DMS53 treated with DMSO at 0.1 percent for 48 hours (cell line): ENCODE measurements at regions not wholly inside any gene's neighbourhood (a gene's known extent, or its start where the extent isn't known, plus 50 kb on each side); places are given as distances from the start of the nearest gene placed in this dataset.
"Not testable (repeated sequence)": the region's sequence is repeated elsewhere in the genome, so short reads cannot be mapped to it uniquely, and the experiment has no call there.

Source experiments
- DNase-seq: peaks from one replicate; lab custom pipeline; 2025; ENCODE audit not compliant: unreplicated experiment; lab: John Stamatoyannopoulos, UW

DNA sequence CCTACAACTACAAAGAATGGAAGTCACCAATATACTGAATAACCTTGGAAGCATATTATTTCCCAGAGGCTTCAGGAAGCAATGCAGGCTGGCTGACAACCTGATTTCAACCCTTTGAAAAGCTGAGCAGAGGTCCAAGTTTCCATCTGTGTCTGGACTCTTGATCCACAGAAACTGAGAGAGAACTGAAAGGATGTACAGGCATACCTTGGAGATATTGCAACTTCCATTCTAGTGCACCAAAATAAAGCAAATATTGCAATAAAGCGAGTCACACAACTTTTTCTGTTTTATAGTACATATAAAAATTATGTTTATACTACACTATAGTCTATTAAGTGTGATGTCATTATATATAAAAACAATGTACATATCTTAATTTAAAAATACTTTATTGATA lies 85.3 kb downstream of the TYW3 start:
- DNase-seq = no peak

DNA sequence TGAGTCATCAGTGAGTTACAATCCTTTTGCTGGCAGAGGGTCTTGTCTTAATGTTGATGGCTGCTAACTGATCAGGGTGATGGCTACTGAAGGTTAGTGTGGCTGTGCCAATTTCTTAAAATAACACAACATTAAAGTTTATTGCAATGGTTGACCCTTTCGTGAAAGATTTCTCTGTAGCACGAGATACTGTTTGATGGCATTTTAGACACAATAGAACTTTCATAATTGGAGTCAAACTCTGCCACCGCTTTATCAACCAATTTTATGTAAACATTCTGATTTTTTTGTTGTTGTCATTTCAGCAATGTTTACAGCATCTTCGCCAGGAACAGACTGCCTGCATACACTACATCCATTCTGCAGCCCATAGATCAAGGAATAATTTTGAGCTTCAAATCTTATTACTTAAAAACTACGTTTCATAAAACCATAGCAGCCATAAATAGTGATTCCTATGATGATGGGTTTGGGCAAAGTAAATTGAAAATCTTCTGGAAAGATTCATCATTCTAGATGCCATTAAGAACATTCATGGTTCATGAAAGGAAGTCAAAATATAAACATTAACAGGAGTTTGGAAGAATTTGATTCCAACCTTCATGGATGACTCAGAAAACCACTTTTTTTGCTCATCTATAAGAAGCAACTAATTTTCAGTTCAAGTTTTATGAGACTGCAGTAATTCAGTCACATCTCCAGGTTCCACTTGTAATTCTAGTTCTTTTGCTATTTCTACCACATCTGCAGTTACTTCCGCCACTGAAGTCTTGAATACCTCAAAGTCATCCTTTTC lies 85.9 kb downstream of the TYW3 start:
- DNase-seq = no peak

DNA sequence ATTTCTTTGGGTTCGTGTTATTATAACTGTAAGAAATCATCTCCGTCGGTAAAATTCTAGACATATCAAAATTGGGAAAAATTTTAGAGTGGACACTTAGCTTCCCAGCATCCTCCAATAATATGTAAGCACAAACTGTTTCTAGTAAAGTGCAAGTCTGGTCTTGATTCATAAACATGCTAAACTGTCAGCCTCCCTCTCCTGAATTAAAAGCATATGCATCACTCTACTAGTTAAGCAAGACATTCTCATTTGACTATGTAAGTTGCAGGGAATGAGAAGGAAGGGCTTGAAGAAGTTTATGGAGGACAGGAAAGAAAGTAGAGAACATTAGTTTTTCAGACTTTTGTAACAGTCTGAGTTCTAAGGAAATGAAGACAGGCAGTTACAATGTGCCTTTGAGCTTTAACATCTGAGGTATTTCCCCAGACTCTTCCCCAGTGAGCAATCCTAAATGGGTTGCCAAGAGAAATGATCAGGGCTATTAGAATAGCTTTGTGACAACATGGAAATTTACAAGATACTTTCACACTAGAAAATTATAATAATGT lies 90.0 kb downstream of the TYW3 start:
- DNase-seq = no peak

DNA sequence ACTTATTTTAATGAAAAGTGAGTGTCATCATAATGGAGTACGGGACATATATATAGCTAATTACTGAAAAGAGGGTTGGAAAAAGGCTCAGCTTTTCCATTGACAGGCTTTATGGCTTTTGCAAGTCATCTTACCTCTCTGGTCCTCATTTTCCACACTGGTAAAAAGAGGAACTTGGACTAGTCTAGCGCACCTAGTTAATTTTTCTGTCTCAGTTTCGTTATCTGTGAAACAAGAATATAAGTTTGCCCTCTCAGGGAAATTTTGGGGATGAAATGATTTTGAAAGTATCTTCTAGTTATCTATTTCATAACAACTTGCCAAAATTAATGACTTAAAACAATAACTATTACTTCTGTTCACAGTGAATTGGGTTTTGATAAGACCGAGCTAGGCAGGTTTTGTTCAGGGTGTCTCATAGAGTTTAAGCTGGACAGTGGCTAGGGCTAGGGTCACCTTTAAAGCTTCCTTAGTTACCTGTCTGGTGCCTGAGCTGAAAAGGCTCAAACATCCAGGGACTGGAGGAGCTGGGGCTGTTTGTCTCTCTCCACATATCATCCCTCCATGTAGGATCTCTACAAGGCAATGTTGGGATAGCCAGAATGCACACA lies 91.7 kb downstream of the TYW3 start:
- DNase-seq = no peak

DNA sequence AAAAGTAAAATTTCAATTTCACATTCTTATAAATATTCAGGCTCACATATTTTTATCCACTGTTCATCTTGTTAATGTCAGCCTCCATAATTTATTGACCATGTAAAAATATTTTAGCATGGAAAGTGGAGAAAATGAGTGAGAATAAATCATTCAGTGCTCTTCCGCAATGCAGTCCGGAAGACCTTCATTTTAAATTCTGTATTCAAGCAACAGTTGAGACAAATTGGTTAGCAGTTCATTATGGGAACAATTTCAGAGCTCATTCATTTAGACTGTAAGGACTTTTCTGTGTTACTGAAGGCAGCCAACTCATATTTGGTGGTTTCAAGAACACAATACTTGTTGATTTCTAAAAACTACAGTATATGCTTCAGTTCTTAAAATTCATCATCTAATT lies 97.8 kb downstream of the TYW3 start:
- no peak for DNase-seq

DNA sequence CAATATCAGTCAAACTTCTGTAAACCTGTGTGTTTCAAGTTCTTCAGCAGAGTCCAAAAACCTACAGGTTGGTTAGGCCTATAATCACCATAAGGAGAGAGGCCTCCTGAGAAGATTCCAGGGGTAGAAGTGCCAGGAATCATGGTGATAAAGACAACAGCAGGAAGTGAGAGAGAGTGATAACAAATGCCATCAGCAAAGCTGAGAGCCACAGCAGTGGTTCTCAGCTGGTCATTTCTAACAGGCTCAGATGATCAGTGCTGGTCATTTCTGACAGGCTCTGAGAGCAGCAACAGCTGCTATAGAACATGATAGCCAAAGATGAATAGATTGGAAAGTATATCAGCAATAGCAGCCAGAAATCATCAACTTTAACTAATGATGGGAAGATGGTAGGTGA lies 101.3 kb downstream of the TYW3 start:
- no peak for DNase-seq

DNA sequence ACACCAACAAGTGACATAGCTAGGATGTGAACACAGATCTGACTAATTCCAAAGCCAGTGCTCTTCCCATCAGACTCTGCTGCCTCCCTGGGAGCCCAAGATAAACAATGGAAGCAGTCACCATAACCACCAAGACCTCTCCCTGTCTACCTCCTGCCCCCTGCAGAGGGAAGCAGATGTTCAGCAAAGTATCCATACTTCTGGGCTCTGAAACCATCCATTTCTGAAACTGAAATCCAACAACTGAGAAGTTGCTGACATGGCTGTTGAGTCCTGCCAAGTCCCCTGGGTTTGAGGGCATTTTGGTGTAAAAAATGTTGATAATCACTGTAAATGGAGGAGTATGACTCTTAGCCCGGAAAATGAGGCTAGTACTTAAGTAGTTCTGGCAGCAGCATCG lies 102.1 kb downstream of the TYW3 start:
- no peak for DNase-seq

DNA sequence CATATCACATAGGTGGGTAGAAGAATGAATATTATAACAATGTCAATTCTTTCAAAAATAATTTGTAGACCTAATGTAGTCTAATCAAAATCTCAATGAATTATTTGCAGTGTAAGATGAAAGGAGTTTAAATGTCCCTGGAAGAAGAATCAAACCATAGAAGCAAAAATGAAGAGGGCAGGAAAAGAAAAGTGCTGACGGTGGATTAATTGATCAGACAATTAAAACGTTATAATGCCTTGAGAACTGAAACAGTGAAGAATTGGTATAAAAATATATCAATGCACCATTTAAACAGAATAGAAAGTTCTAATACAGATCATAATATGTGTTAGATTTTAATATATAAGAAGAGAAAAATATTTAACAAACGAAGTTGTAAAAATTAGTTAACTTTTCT lies 109.8 kb downstream of the TYW3 start:
- DNase-seq = no peak

DNA sequence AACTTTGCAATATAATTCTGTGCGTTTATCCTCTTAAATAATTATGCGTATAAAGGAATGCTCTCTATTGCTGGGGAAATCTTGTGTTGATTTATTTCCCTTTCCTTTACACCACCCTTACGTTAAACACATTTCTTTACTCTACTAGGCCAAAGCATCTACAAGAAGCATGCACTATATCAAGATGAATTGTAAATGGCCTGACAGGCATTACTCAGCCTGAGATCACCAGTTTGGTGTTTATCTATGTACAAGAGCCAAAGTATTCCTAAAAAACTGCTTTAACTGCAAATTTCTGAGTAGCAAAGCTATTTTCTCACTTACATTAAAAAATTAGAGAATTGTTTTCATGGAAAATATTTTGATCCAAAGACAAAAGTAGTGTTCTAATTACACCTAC lies 114.8 kb downstream of the TYW3 start:
- DNase-seq = no peak

DNA sequence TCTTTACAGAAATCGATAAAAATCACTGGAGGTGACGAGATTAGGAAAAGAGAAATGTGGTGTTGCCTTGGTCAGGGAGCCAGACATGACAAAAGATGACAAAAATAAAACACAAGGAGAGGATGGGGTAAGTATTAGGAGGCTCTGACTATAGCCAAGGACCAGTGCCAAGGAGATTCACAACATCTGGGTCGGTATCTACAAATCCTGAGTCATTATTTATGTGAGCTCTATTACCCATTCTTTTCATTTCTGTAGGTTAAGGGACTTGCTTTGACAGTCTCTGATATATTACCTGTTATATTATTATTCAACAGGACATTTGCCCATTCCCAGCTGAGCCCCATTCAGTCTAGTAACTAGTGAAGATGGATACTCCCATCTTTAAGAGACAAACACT lies 120.8 kb downstream of the TYW3 start:
- DNase-seq = no peak

DNA sequence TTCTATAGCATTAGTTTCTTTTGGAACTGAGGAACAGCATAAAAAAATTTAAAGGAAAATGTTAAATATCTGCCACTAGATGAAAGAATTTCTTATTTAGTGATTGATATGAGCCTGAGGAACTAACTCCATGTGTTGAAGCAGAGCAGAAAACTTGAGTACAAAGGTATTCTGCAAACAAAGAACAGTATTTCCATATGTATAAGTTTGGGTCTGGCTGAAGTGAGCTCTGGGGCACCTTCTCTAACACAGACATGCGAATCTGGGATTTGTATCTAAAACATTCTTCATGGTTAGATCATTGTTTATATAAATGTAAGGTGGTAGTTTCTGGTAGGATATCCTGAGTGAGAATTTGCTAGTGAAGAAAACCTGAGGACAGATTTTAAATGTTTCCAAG lies 123.2 kb downstream of the TYW3 start:
- no peak for DNase-seq

DNA sequence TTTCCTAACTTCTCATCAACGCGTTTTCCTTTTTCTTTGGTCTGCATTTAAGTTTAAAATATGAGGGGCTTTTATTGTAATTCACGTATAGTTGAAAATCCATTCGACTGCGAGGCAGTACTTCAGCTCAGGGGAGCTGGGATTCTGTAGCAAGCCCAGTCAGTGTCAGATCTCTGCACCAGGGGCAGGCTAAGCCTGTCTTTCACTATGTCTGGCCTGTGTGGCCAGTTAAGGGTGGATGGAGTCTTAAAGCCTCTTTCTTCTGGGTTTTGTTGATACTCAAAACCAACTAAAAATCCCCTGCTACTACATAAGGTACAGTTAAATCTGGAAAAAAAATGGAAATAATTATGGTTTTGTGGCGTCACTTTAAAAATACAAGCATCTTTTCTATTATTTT lies 124.7 kb downstream of the TYW3 start:
- no peak for DNase-seq

DNA sequence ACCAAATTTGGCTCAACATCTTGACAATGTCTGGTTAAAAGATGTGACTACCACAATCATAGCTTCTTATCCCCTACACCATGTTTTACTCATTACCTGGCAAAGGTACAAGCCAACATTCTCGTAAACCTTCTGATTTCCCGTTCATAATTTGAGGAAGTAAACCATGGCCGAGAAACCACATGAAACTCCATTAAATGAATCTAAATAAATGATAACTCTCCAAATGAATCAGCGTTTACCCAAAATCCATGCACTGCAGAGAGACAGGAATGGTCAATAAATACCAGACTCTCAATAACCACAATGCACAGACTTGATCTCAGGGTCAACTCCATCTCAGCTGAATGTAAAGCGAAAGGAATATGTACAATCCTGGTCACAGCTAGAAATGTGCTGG lies 125.2 kb downstream of the TYW3 start:
- DNase-seq = no peak

DNA sequence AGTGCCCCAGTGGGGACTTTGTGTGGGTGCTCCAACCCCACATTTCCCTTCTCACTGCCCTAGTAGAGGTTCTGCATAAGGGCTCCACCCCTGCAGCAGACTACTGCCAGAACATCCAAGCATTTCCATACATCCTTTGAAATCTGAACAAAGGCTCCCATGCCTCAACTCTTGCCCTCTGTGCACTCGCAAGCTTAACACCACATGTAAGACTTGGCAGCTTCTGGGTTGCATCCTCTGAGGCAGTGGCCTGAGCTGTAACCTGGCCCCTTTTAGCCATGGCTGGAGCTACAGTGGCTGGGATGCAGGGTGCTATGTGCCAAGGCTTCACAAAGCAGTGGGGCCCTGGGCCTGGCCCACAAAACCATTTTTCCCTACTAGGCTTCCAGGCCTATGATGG lies 128.9 kb downstream of the TYW3 start:
- DNase-seq = no peak

DNA sequence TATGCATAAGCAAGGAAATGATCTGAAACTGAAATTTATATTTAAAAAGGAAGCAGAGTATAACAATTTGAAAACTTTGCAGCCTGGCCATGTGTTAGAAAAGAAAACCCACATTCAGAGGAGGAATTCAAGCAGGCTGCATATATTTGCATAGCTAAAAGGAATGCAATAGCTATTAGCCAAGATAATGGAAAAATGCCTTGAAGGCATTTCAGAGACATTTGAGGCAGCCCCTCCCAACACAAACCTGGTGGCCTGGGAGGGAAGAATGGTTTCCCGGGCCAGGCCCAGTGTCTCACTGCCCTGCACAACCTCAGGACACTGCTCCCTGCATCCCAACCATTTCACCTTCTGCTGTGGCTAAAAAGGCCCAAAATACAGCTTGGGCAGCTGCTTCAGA lies 136.8 kb downstream of the TYW3 start:
- no peak for DNase-seq

DNA sequence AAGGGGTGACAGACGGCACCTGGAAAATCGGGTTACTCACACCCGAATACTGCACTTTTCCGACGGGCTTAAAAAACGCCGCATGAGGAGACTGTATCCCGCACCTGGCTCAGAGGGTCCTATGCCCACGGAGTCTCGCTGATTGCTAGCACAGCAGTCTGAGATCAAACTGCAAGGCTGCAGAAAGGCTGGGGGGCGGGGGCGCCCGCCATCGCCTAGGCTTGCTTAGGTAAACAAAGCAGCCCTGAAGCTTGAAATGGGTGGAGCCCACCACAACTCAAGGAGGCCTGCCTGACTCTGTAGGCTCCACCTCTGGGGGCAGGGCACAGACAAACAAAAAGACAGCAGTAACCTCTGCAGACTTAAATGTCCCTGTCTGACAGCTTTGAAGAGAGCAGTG lies 144.4 kb downstream of the TYW3 start:
- not testable (repeated sequence) for DNase-seq

DNA sequence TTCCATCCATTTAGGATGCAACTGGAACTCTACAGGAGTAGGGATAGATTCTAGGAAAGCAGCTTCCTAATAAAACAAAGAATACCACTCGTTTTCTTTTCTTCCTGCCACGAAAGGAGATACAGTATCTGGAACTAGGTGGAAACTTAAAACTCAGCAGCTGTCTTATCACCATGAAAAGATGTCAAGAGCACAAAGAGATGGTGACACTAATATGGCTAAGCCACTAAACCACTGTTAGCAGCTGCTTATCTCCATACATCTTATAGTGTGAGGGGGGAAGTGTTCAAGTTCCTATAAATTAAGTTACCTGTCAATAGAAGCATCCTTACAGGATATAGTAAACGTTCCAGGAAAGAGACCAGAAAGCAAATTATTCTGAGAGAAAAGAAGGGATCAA lies 162.5 kb downstream of the TYW3 start:
- no peak for DNase-seq

DNA sequence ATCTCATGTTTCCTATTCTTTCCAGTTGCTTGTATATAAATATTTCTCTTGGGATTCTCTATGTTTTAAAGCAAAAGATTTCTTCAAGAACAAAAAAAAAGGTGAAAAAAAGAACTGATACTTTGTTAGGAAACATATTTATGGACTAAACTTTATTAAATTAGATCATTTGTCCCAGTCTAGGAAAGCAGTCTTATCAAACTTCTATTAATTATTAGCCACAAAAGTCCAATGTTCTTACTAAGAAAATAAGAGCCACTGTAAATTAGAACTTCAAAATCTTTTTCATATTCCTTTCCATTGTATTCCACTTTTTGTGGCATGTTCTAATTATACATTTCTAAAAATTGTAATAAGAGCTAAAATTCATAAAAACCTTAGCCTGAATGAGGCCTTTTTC lies 175.2 kb downstream of the TYW3 start:
- DNase-seq = no peak

DNA sequence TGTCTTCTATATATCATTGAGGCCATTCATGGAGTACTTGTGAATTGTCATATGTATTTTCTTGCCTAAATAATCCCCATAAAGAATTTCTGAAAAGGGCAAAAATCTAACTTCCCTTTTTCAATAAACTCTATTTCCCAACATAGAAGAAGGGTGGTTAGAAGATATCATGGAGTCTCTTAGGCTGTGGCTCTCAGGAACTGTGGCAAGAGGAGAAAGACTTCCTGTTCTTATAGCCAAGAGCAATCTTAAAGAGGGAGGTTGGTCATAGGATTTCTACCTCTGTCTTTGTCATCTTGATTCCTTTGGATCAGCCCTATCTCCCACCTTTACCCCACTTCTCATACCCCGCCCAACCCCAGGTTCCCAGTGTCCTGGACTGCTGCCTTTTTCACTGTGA lies 175.8 kb downstream of the TYW3 start:
- no peak for DNase-seq

DNA sequence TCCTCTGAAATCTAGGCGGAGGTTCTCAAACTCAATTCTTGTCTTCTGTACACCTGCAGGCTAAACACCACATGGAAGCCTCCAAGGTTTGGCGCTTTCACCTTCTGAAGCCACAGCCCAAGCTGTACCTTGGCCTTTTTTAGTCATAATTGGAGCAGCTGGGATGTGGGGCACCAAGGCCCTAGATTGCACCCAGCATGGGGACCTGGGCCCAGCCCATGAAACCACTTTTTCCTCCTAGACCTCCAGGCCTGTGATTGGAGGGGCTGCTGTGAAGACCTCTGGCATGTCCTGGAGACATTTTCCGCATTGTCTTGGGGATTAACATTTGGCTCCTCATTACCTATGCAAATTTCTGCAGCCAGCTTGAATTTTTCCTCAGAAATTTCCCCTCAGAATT lies 181.0 kb downstream of the TYW3 start:
- no peak for DNase-seq

DNA sequence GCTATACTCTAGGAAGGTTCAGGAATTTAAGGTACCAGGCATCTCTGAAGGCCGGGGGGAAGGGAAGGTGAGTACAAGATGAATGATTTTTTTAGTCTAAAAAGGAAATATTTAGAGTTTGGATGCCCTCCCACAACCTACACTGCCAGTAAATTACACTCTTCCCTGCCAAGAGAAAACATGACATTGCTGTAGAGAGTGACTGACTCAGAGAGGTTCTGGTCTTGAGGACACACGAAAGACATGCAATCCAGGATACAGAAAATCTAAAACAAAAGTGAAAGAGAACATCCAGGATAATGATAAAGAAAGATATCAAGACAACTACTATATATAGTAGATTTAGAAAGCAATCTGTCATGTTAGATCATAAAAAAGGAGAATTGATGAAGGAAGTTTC lies 200.5 kb downstream of the TYW3 start:
- no peak for DNase-seq

DNA sequence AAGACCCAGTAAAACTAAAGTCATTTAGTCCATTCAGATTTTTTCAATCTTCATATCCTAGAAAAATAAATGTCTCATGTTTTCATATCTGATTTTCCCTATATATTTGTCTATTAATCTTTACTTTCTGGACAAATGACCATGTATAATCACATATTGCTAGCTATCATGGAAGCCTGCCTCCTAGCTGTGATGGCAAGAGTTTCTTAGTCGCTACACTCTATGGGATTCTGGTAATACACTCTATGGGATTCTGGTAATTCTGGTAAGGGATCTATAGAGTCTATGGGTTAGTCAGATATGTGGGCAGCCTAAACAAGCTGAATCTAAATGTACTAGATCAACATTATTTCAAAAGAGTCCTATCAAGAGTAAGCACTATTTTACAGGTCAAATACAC lies 198.7 kb upstream of the LHX8 start:
- no peak for DNase-seq

DNA sequence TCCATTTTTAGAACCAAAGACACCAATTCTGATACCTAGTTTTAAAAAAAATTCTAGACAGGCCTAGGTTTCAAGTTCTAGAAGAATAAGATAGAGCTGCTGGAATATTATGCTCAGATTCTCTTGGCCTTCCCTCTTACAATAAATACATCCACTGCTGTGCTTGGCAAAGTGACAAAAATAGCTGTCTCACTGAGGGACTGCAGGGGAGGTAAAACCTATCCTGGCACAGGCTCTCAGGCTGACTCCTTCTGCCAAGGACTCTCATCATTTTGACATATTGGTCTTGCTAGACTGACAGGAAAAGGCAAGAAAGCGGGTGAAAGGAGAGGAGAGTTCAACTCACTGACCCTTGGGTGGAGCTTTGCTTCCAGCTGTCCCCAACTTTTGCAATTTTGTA lies 197.0 kb upstream of the LHX8 start:
- no peak for DNase-seq
